ENCODE measurements at regions not wholly inside any gene's neighbourhood (a gene's known extent, or its start where the extent isn't known, plus 50 kb on each side); places are given as distances from the start of the nearest gene placed in this dataset.
A peak's percentile ranks its signal among the peaks of the same experiment; 100 is the strongest.
"Not testable (repeated sequence)": the region's sequence is repeated elsewhere in the genome, so short reads cannot be mapped to it uniquely, and the experiment has no call there.

GRCh38 chr18:46222710-46223360 is 118.7 kb downstream of the HAUS1 start:
- intact Hi-C loops (cut with DNase I): no loop called here
- DNase-seq: no peak

- no peak for DNase-seq
- intact Hi-C loops (cut with DNase I): no loop called here
Observed at GRCh38 chr18:46224181-46224775, 120.1 kb downstream of the HAUS1 start.

- intact Hi-C loops (cut with DNase I): no loop called here
- DNase-seq: no peak
Observed at GRCh38 chr18:46226461-46226860, 122.3 kb downstream of the HAUS1 start.

- DNase-seq; intact Hi-C loops (cut with DNase I): not testable (repeated sequence)
Observed at GRCh38 chr18:46229641-46230040, 125.5 kb downstream of the HAUS1 start.

GRCh38 chr18:46236156-46236555 is 132.0 kb downstream of the HAUS1 start:
- intact Hi-C loops (cut with DNase I): no loop called here
- no peak for DNase-seq

GRCh38 chr18:46237891-46238290 is 133.7 kb downstream of the HAUS1 start:
- DNase-seq: no peak
- intact Hi-C loops (cut with DNase I): no loop called here

- intact Hi-C loops (cut with DNase I): no loop called here
- DNase-seq: no peak
Observed at GRCh38 chr18:46239549-46239948, 135.4 kb downstream of the HAUS1 start.

GRCh38 chr18:46239998-46240397 is 135.8 kb downstream of the HAUS1 start:
- intact Hi-C loops (cut with DNase I): no loop called here

GRCh38 chr18:46241393-46241792 is 137.2 kb downstream of the HAUS1 start:
- DNase-seq; intact Hi-C loops (cut with DNase I): not testable (repeated sequence)

More at GRCh38 chr18:46239998-46240397, 135.8 kb downstream of the HAUS1 start:
- DNase-seq: no peak

- intact Hi-C loops (cut with DNase I): no loop called here
- no peak for DNase-seq
Observed at GRCh38 chr18:46242183-46242582, 138.0 kb downstream of the HAUS1 start.

- DNase-seq: no peak
- intact Hi-C loops (cut with DNase I): no loop called here
Observed at GRCh38 chr18:46243095-46243494, 138.9 kb downstream of the HAUS1 start.

- intact Hi-C loops (cut with DNase I): no loop called here
- no peak for DNase-seq
Observed at GRCh38 chr18:46243673-46244072, 139.5 kb downstream of the HAUS1 start.

GRCh38 chr18:46246101-46246500 is 141.9 kb downstream of the HAUS1 start:
- DNase-seq: no peak
- intact Hi-C loops (cut with DNase I): no loop called here

GRCh38 chr18:46247942-46248341 is 143.8 kb downstream of the HAUS1 start:
- intact Hi-C loops (cut with DNase I): no loop called here
- DNase-seq: peak in 6 of 42 donors; percentile 8 to 47 (median 18)

GRCh38 chr18:46250084-46250811 is 146.1 kb downstream of the HAUS1 start:
- intact Hi-C loops (cut with DNase I): no loop called here
- DNase-seq: peak in 1 of 42 donors; percentile 5

- DNase-seq: no peak
- intact Hi-C loops (cut with DNase I): no loop called here
Observed at GRCh38 chr18:46250812-46251173, 146.6 kb downstream of the HAUS1 start.

- no peak for DNase-seq
Observed at GRCh38 chr18:46252759-46253158, 148.6 kb downstream of the HAUS1 start.

GRCh38 chr18:46253498-46253897 is 149.3 kb downstream of the HAUS1 start:
- intact Hi-C loops (cut with DNase I): no loop called here

More at GRCh38 chr18:46252759-46253158, 148.6 kb downstream of the HAUS1 start:
- intact Hi-C loops (cut with DNase I): no loop called here

GRCh38 chr18:46256078-46256477 is 151.9 kb downstream of the HAUS1 start:
- DNase-seq: no peak
- intact Hi-C loops (cut with DNase I): no loop called here

More at GRCh38 chr18:46253498-46253897, 149.3 kb downstream of the HAUS1 start:
- DNase-seq: no peak

- no peak for DNase-seq
- intact Hi-C loops (cut with DNase I): no loop called here
Observed at GRCh38 chr18:46257366-46257765, 153.2 kb downstream of the HAUS1 start.

All from head of caudate nucleus (tissue), 42 donors.